Chondrocyte (in vitro differentiated cells): ENCODE measurements at regions not wholly inside any gene's neighbourhood (a gene's known extent, or its start where the extent isn't known, plus 50 kb on each side); places are given as distances from the start of the nearest gene placed in this dataset.
A peak's percentile ranks its signal among the peaks of the same experiment; 100 is the strongest.

Experiments
- DNase-seq: peaks from one replicate; pipeline ENCODE4 v3.0.0; 2021; ENCODE audit warnings: mixed read lengths, low spot score
- H3K27ac Mint-ChIP-seq: one replicate; pipeline ENCODE4 v1.8.0; 2021; ENCODE audit warnings: mild to moderate bottlenecking, moderate library complexity, mixed read lengths; ENCODE audit not compliant: unreplicated experiment
- H3K27me3 Mint-ChIP-seq: 2 replicates; pipeline ENCODE4 v1.8.0; 2021; ENCODE audit warnings: low read depth, mixed read lengths
- H3K36me3 Mint-ChIP-seq: 2 replicates; pipeline ENCODE4 v1.8.0; 2021; ENCODE audit warnings: low read depth, mixed read lengths
- H3K4me1 Mint-ChIP-seq: 2 replicates; pipeline ENCODE4 v1.8.0; 2021; ENCODE audit warnings: low read depth, mild to moderate bottlenecking, mixed read lengths
- H3K4me3 Mint-ChIP-seq: one replicate; pipeline ENCODE4 v1.8.0; 2021; ENCODE audit warnings: mild to moderate bottlenecking, moderate library complexity, mixed read lengths; ENCODE audit not compliant: unreplicated experiment
- H3K9me3 Mint-ChIP-seq: 2 replicates; pipeline ENCODE4 v1.8.0; 2021; ENCODE audit warnings: low read depth, mixed read lengths
- CTCF ChIP-seq: fragments of 200-600 bp; sonication (generic); IDR thresholded peaks from 2 replicates; pipeline ENCODE4 v1.5.0; 2021; ENCODE audit warnings: antibody characterized with exemption, mild to moderate bottlenecking, moderate library complexity

GRCh38 chr6:90896075-90896547 is 309.2 kb upstream of the MAP3K7 start:
- H3K4me1 Mint-ChIP-seq = no peaks in the 10 kb centered on the region
- H3K4me3 Mint-ChIP-seq = no peak overlapping the region
- no peak for DNase-seq
- H3K27ac Mint-ChIP-seq = no peak overlapping the region
- no peak for TF ChIP-seq CTCF
- H3K9me3 Mint-ChIP-seq = no peaks in the 10 kb centered on the region
- no peaks in the 10 kb centered on the region for H3K36me3 Mint-ChIP-seq
- H3K27me3 Mint-ChIP-seq = peaks cover 2% of the 10 kb centered on the region

DNA sequence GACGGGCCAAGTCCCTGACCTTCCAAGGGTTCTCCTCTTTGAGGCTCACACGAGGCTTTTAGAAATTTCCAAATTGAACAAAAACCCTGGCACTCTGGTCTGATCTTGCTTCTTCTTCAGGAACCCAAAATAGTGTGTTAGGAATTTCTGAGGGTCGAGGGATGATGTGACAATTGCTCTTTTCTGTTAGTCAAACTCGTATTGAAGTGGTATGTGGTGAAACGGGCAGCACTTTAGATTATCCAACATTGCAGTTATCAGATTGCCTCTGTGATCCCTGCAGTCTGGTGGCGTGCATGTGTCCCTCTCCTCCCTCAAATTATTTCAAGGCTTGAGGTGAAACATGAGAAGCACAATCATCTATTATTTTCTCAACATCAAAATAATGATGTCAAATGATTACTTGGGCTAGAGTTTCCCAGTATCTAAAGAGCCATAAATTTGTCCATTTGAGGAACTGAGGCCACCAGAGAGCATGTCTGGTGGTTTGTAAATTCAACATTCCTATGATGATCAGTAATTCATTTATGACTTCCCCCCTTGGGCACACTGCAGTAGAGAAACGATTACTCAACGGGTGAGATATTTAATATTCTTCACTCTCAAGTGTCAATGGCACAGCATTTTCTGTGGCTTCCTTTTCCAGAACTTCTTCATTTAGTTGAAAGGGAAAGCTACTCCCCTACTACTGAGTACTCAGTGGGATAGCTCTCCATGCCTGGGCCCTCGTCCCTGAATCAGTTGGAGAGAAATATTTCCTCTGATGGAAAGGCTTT is 308.6 kb upstream of the MAP3K7 start:
- Mint-ChIP-seq H3K27ac (no peak overlapping the region), H3K4me3 (no peak overlapping the region), H3K4me1 (no peaks in the 10 kb centered on the region), H3K36me3 (no peaks in the 10 kb centered on the region), H3K9me3 (no peaks in the 10 kb centered on the region), H3K27me3 (peaks cover 2% of the 10 kb centered on the region)
- TF ChIP-seq CTCF = no peak
- no peak for DNase-seq

- TF ChIP-seq CTCF = no peak
- no peak for DNase-seq
- no peak overlapping the region for H3K27ac Mint-ChIP-seq
- H3K4me3 Mint-ChIP-seq = no peak overlapping the region
- no peaks in the 10 kb centered on the region for H3K4me1 Mint-ChIP-seq
- H3K9me3 Mint-ChIP-seq = no peaks in the 10 kb centered on the region
- H3K27me3 Mint-ChIP-seq = peaks cover 2% of the 10 kb centered on the region
- H3K36me3 Mint-ChIP-seq = no peaks in the 10 kb centered on the region
Observed at GRCh38 chr6:90894285-90895130, 307.6 kb upstream of the MAP3K7 start.

DNA sequence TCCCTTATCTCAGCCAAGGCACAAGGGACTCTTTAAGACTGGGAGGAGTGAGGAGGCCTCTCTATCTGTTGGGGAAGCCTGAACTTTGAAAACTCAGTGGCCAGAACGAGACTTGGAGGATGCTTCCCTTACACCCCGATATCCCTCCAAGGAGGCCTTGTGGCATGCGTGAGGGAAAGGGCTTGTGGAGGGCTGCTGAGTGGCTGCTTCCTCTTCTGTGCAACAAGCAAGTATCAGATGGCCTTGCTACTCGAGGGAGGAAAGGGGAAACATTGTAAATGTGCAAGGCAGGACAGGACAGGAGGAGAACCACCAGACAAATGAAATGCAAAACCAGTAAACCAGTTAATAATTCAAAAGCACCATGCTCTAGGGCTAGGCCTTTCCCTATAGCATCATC is 306.5 kb upstream of the MAP3K7 start:
- Mint-ChIP-seq H3K36me3 (no peaks in the 10 kb centered on the region), H3K27me3 (peaks cover 2% of the 10 kb centered on the region), H3K4me3 (no peak overlapping the region), H3K4me1 (no peaks in the 10 kb centered on the region), H3K9me3 (no peaks in the 10 kb centered on the region), H3K27ac (peak overlapping the region; percentile 77)
- no peak for DNase-seq
- no peak for TF ChIP-seq CTCF

- Mint-ChIP-seq H3K4me1 (no peaks in the 10 kb centered on the region), H3K36me3 (no peaks in the 10 kb centered on the region), H3K27ac (no peak overlapping the region)
Observed at GRCh38 chr6:90892271-90892670, 305.4 kb upstream of the MAP3K7 start.

More at GRCh38 chr6:90892271-90892670, 305.4 kb upstream of the MAP3K7 start:
- Mint-ChIP-seq H3K4me3 (no peak overlapping the region), H3K27me3 (peaks cover 2% of the 10 kb centered on the region), H3K9me3 (no peaks in the 10 kb centered on the region)
- no peak for TF ChIP-seq CTCF
- no peak for DNase-seq
